K562 (cell line): ENCODE measurements at regions not wholly inside any gene's neighbourhood (a gene's known extent, or its start where the extent isn't known, plus 50 kb on each side); places are given as distances from the start of the nearest gene placed in this dataset.

Source experiments
- ARID2 ChIP-seq: fragments of 450-650 bp; IDR thresholded peaks from 2 replicates; pipeline ENCODE4 v1.6.1; 2017; ENCODE audit warnings: antibody characterized with exemption, mild to moderate bottlenecking
- ARID3B ChIP-seq: fragments of 250-450 bp; sonication (Bioruptor Pico); IDR thresholded peaks from 2 replicates; pipeline ENCODE4 v1.4.0; 2020; ENCODE audit warnings: borderline replicate concordance
- ATF6 ChIP-seq: sonication (generic); formaldehyde crosslinking; IDR thresholded peaks from 2 replicates; pipeline ENCODE4 v1.4.0; 2020; ENCODE audit warnings: mild to moderate bottlenecking, missing genetic modification reagents
- BCLAF1 ChIP-seq, 2 experiments: fragments of 450-650 bp in 1 of 2; IDR thresholded peaks; 2 replicates each; pipeline ENCODE4 v1.6.1; 2011 to 2017; ENCODE audit warnings: low read depth in 2 of 2, antibody characterized with exemption in 1 of 2, borderline replicate concordance in 1 of 2, low read length in 1 of 2, mild to moderate bottlenecking in 1 of 2, mixed read lengths in 1 of 2; ENCODE audit not compliant: control insufficient read depth in 1 of 2
- DNMT1 ChIP-seq: fragments of 450-650 bp; IDR thresholded peaks from 2 replicates; pipeline ENCODE4 v1.6.1; 2016; ENCODE audit warnings: antibody characterized with exemption, mild to moderate bottlenecking
- E2F3 ChIP-seq: fragments of 250-450 bp; sonication (Bioruptor Pico); IDR thresholded peaks from 2 replicates; pipeline ENCODE4 v1.4.0; 2020; ENCODE audit warnings: mild to moderate bottlenecking
- ELF4 ChIP-seq: fragments of 450-650 bp; formaldehyde crosslinking; IDR thresholded peaks from 2 replicates; pipeline ENCODE4 v1.4.0; 2022; ENCODE audit warnings: missing genetic modification characterization
- ESRRA ChIP-seq: fragments of 450-650 bp; IDR thresholded peaks from 2 replicates; pipeline ENCODE4 v1.6.1; 2014; ENCODE audit warnings: low read depth, mild to moderate bottlenecking, moderate library complexity, borderline replicate concordance
- GABPA ChIP-seq: fragments of 200-800 bp; sonication (Bioruptor generic); conservative IDR thresholded peaks from 2 replicates; pipeline ENCODE4 v1.6.1; 2016; ENCODE audit warnings: low read depth, missing genetic modification characterization, missing compliant biosample characterization
- GABPB1 ChIP-seq: sonication (generic); formaldehyde crosslinking; IDR thresholded peaks from 2 replicates; pipeline ENCODE4 v1.8.0; 2022; ENCODE audit warnings: mild to moderate bottlenecking, missing genetic modification reagents
- HDAC1 ChIP-seq, 2 experiments: fragments of 450-650 bp; IDR thresholded peaks; 2 replicates each; pipeline ENCODE4 v1.6.1; 2016 to 2017; ENCODE audit warnings: inconsistent platforms in 1 of 2, mild to moderate bottlenecking in 1 of 2, moderate library complexity in 1 of 2
- KDM1A ChIP-seq, 2 experiments: fragments of 450-650 bp; IDR thresholded peaks; 2 replicates each; pipeline ENCODE4 v1.6.1; 2016; ENCODE audit warnings: mild to moderate bottlenecking in 2 of 2
- MTA3 ChIP-seq: fragments of 450-650 bp; formaldehyde crosslinking; IDR thresholded peaks from 2 replicates; pipeline ENCODE4 v1.6.1; 2017; ENCODE audit warnings: mild to moderate bottlenecking, borderline replicate concordance
- MTF1 ChIP-seq: fragments of 250-450 bp; sonication (Bioruptor Pico); IDR thresholded peaks from 2 replicates; pipeline ENCODE4 v1.9.0; 2021; ENCODE audit warnings: moderate library complexity, mild to moderate bottlenecking, inconsistent platforms, borderline replicate concordance
- RAD51 ChIP-seq: fragments of 450-650 bp; IDR thresholded peaks from 2 replicates; pipeline ENCODE4 v1.7.1; 2016; ENCODE audit warnings: low read depth, mild to moderate bottlenecking, borderline replicate concordance
- RBM25 ChIP-seq: fragments of 200-400 bp; formaldehyde crosslinking; IDR thresholded peaks from 2 replicates; pipeline ENCODE4 v1.6.1; 2018; ENCODE audit warnings: low read length, low read depth, moderate library complexity; ENCODE audit not compliant: severe bottlenecking
- SP1 ChIP-seq: sonication (generic); formaldehyde crosslinking; IDR thresholded peaks from 2 replicates; pipeline ENCODE4 v1.8.1; 2022; ENCODE audit warnings: mild to moderate bottlenecking, missing genetic modification reagents
- SREBF1 ChIP-seq: fragments of 150-350 bp; IDR thresholded peaks from 2 replicates; pipeline ENCODE4 v1.6.1; 2014; ENCODE audit warnings: antibody characterized with exemption, low read depth, low read length, borderline replicate concordance
- TBL1XR1 ChIP-seq, 2 experiments: IDR thresholded peaks; 2 replicates each; pipeline ENCODE4 v1.6.1; 2012; ENCODE audit warnings: improper control_type of control experiment in 2 of 2, low read length in 2 of 2, mild to moderate bottlenecking in 1 of 2
- ZKSCAN3 ChIP-seq: fragments of 250-450 bp; sonication (Bioruptor Pico); IDR thresholded peaks from 2 replicates; pipeline ENCODE4 v1.4.0; 2020
- ZNF354B ChIP-seq: fragments of 250-450 bp; sonication (Bioruptor Pico); IDR thresholded peaks from 2 replicates; pipeline ENCODE4 v1.4.0; 2020
- ZNF696 ChIP-seq: fragments of 250-450 bp; sonication (Bioruptor Pico); conservative IDR thresholded peaks from 2 replicates; pipeline ENCODE4 v1.4.0; 2020; ENCODE audit warnings: mild to moderate bottlenecking, moderate library complexity

- no peak for TF ChIP-seq BCLAF1 (IDR thresholded peaks at IDR 0.05; ENCODE audit: borderline replicate concordance in 1 of 2, control insufficient read depth in 1 of 2, low read depth in 2 of 2, low read length in 1 of 2)
- TF ChIP-seq MTF1 (CRISPR knock-in tag), result no peak
- TF ChIP-seq RAD51, result no peak
- peak; percentile 78 for TF ChIP-seq SP1 (CRISPR knock-in tag)
- TF ChIP-seq RBM25, result peak; percentile 72
- TF ChIP-seq ZNF696 (CRISPR knock-in tag), result no peak
- no peak for TF ChIP-seq ELF4 (CRISPR knock-in tag)
- TF ChIP-seq KDM1A (IDR thresholded peaks at IDR 0.05), result no peak
- TF ChIP-seq ESRRA, result peak; percentile 96
- TF ChIP-seq SREBF1, result no peak
- TF ChIP-seq ZKSCAN3, result no peak
- no peak for TF ChIP-seq ARID2
- TF ChIP-seq ARID3B (CRISPR knock-in tag), result no peak
- no peak for TF ChIP-seq DNMT1
- no peak for TF ChIP-seq ZNF354B (CRISPR knock-in tag)
- peak; percentile 74 for TF ChIP-seq MTA3
- no peak for TF ChIP-seq ATF6 (CRISPR knock-in tag)
- no peak for TF ChIP-seq TBL1XR1 (IDR thresholded peaks at IDR 0.05; ENCODE audit: low read length in 2 of 2)
- TF ChIP-seq GABPB1 (CRISPR knock-in tag), result no peak; the same call in 1 of the 2 replicates
- TF ChIP-seq E2F3, result no peak
- TF ChIP-seq HDAC1 (IDR thresholded peaks at IDR 0.05), result peak in 1 of 2 experiments; percentile 72; a peak in 2 of 4 replicates
- TF ChIP-seq GABPA (tag), result no peak
These were observed 125.1 kb downstream of the C9orf50 start (continued) for GRCh38 chr9:129495620-129496472.
